HCT116 (cell line): ENCODE measurements at regions not wholly inside any gene's neighbourhood (a gene's known extent, or its start where the extent isn't known, plus 50 kb on each side); places are given as distances from the start of the nearest gene placed in this dataset.

Experiments
- ATAC-seq: fragments of 200-7000 bp; cut with Tn5 transposase; 2 replicates; pipeline ENCODE4 v1.9.1; 2020; ENCODE audit warnings: mild to moderate bottlenecking, moderate library complexity
- BruUV-seq: library from RNA; stranded (reverse); fragments of 400-500 nt; replicated peaks from 2 replicates; lab custom pipeline; 2021; lab: Mats Ljungman, UMichigan
- CTCF ChIA-PET: fragments of 300-600 bp; sonication (Branson Sonifier 250); formaldehyde crosslinking; loops from one replicate; lab custom pipeline; 2021; ENCODE audit warnings: antibody characterized with exemption; lab: Charles Lee
- POLR2A ChIA-PET: fragments of 300-600, 350-600 bp; sonication (Branson Sonifier 250); formaldehyde crosslinking; loops from one replicate; lab custom pipeline; 2021; ENCODE audit warnings: antibody characterized with exemption; lab: Charles Lee
- RAD21 ChIA-PET, 2 experiments: fragments of 300-600 bp; sonication (Branson Sonifier 250); formaldehyde crosslinking; loops; one replicate each; lab custom pipeline; 2023; ENCODE audit warnings: low total read pairs in 2 of 2; ENCODE audit not compliant: uncharacterized antibody in 2 of 2, unreplicated experiment in 2 of 2, low non-redundant PET in 1 of 2; lab: Charles Lee
- DNase-seq: peaks from one replicate; pipeline ENCODE4 v3.0.0-alpha.2; 2010; ENCODE audit warnings: low read depth, low spot score
- H2AFZ ChIP-seq: fragments of 200-600 bp; shearing (Covaris generic), sonication (generic); 2 replicates; pipeline ENCODE4 v1.6.1; 2017; ENCODE audit warnings: low read depth, mixed run types, mixed read lengths, antibody characterized with exemption, low read length; ENCODE audit not compliant: poor library complexity, severe bottlenecking
- H3K27ac ChIP-seq: 2 replicates; pipeline ENCODE4 v1.5.1; 2012; ENCODE audit warnings: low read depth, low read length
- H3K27me3 ChIP-seq: fragments of 200-600 bp; sonication (generic); 2 replicates; pipeline ENCODE4 v1.6.1; 2016; ENCODE audit warnings: mixed run types, low read length, mixed read lengths; ENCODE audit not compliant: insufficient read depth
- H3K36me3 ChIP-seq, 2 experiments: fragments of 200-500 bp in 1 of 2; fragments of 200-600 bp in 1 of 2; sonication (Bioruptor generic) in 1 of 2; sonication (generic) in 1 of 2; 2 replicates each; pipeline versions ENCODE4 v1.5.1 to v1.6.1; 2014 to 2016; ENCODE audit warnings: low read length in 2 of 2, inconsistent platforms in 1 of 2, mixed read lengths in 1 of 2, mixed run types in 1 of 2; ENCODE audit not compliant: insufficient read depth in 2 of 2, control insufficient read depth in 1 of 2
- H3K4me1 ChIP-seq, 2 experiments: fragments of 200-600 bp in 1 of 2; sonication (generic) in 1 of 2; 2 replicates each; pipeline versions ENCODE4 v1.5.1 to v1.6.1; 2012 to 2017; ENCODE audit warnings: low read length in 2 of 2, inconsistent platforms in 1 of 2, mild to moderate bottlenecking in 1 of 2, mixed read lengths in 1 of 2, mixed run types in 1 of 2, moderate library complexity in 1 of 2; ENCODE audit not compliant: insufficient read depth in 2 of 2, control insufficient read depth in 1 of 2
- H3K4me2 ChIP-seq: fragments of 200-600 bp; sonication (generic); 2 replicates; pipeline ENCODE4 v1.6.1; 2017; ENCODE audit warnings: mixed run types, low read length, mixed read lengths
- H3K4me3 ChIP-seq, 2 experiments: fragments of 200-600 bp in 1 of 2; sonication (generic) in 1 of 2; replicated peaks in 1 of 2; 2 replicates each; pipeline ENCODE4 v1.5.1; 2011 to 2016; ENCODE audit warnings: low read length in 2 of 2, control low read depth in 1 of 2, low read depth in 1 of 2, mild to moderate bottlenecking in 1 of 2, mixed read lengths in 1 of 2, mixed run types in 1 of 2
- H3K79me2 ChIP-seq: fragments of 200-600 bp; sonication (generic); 2 replicates; pipeline ENCODE4 v1.6.1; 2017; ENCODE audit warnings: mild to moderate bottlenecking, mixed run types, low read length, moderate library complexity, mixed read lengths; ENCODE audit not compliant: insufficient read depth
- H3K9ac ChIP-seq: fragments of 200-600 bp; sonication (generic); 2 replicates; pipeline ENCODE4 v1.6.1; 2016; ENCODE audit warnings: low read length, mixed read lengths
- H3K9me2 ChIP-seq: fragments of 200-600 bp; sonication (generic), shearing (Covaris generic); 2 replicates; pipeline ENCODE4 v1.6.1; 2017; ENCODE audit warnings: mixed run types, mild to moderate bottlenecking, moderate library complexity; ENCODE audit not compliant: insufficient read depth
- H3K9me3 ChIP-seq, 2 experiments: fragments of 200-500 bp in 1 of 2; fragments of 200-600 bp in 1 of 2; sonication (Bioruptor generic) in 1 of 2; sonication (generic) in 1 of 2; 2 replicates each; pipeline ENCODE4 v1.6.1; 2014 to 2017; ENCODE audit warnings: low read length in 2 of 2, mixed read lengths in 2 of 2, inconsistent platforms in 1 of 2, low read depth in 1 of 2, mild to moderate bottlenecking in 1 of 2, mixed run types in 1 of 2, moderate library complexity in 1 of 2; ENCODE audit not compliant: control insufficient read depth in 1 of 2, insufficient read depth in 1 of 2
- H4K20me1 ChIP-seq: fragments of 200-600 bp; sonication (generic), shearing (Covaris generic); 2 replicates; pipeline ENCODE4 v1.6.1; 2017; ENCODE audit warnings: mixed run types, mild to moderate bottlenecking, moderate library complexity; ENCODE audit not compliant: insufficient read depth
- ATF3 ChIP-seq: IDR thresholded peaks from 2 replicates; pipeline ENCODE4 v1.6.1; 2012
- CEBPB ChIP-seq: IDR thresholded peaks from 2 replicates; pipeline ENCODE4 v1.6.1; 2012; ENCODE audit warnings: low read depth
- EGR1 ChIP-seq: IDR thresholded peaks from 2 replicates; pipeline ENCODE4 v1.6.1; 2012; ENCODE audit warnings: low read depth
- ELF1 ChIP-seq: IDR thresholded peaks from 2 replicates; pipeline ENCODE4 v1.6.1; 2012; ENCODE audit warnings: low read depth, borderline replicate concordance
- EZH2phosphoT487 ChIP-seq: fragments of 200-600 bp; IDR thresholded peaks from 2 replicates; pipeline ENCODE4 v1.6.1; 2018; ENCODE audit warnings: antibody characterized with exemption, borderline replicate concordance
- JUND ChIP-seq: IDR thresholded peaks from 2 replicates; pipeline ENCODE4 v1.6.1; 2012
- RAD21 ChIP-seq: IDR thresholded peaks from 2 replicates; pipeline ENCODE4 v1.6.1; 2012; ENCODE audit warnings: low read depth, mild to moderate bottlenecking
- REST ChIP-seq: IDR thresholded peaks from 2 replicates; pipeline ENCODE4 v1.6.1; 2012; ENCODE audit warnings: low read depth
- SIN3A ChIP-seq: IDR thresholded peaks from 2 replicates; pipeline ENCODE4 v1.6.1; 2012; ENCODE audit warnings: low read depth
- YY1 ChIP-seq: IDR thresholded peaks from 2 replicates; pipeline ENCODE4 v1.6.1; 2011; ENCODE audit warnings: low read length, low read depth, moderate library complexity, mild to moderate bottlenecking; ENCODE audit not compliant: insufficient replicate concordance; ENCODE audit errors: extremely low read depth
- intact Hi-C: fragments of 100-400 bp; cut with micrococcal nuclease; formaldehyde crosslinking; loops from 2 replicates; pipeline ENCODE4 v1.10.0; 2022

- POLR2A ChIA-PET, result no interaction called here
- BruUV-seq, result no TSS peak
- no peaks in the 10 kb centered on the region for H3K9me2 ChIP-seq
- no peaks in the 10 kb centered on the region for H3K79me2 ChIP-seq
- H3K27me3 ChIP-seq, result no peaks in the 10 kb centered on the region
- CTCF ChIA-PET, result no interaction called here
- no peak for TF ChIP-seq CEBPB
- TF ChIP-seq RAD21, result no peak
- no peak for TF ChIP-seq SIN3A
- no peak for TF ChIP-seq REST
- TF ChIP-seq ATF3, result no peak
- no peak for TF ChIP-seq JUND
- TF ChIP-seq EZH2phosphoT487, result no peak
- no peak for TF ChIP-seq ELF1
- TF ChIP-seq EGR1, result no peak
- no peak for TF ChIP-seq YY1
- ATAC-seq (no peak), DNase-seq (no peak)
- H3K36me3 ChIP-seq, result no peaks in the 10 kb centered on the region
- intact Hi-C loops, result no loop called here
- no peaks in the 10 kb centered on the region for H3K9me3 ChIP-seq
- H3K9ac ChIP-seq, result no peak overlapping the region
- H2AFZ ChIP-seq, result no peak overlapping the region
- no peaks in the 10 kb centered on the region for H3K4me1 ChIP-seq
- no peaks in the 10 kb centered on the region for H4K20me1 ChIP-seq
- H3K4me2 ChIP-seq, result no peak overlapping the region
- no peak overlapping the region for H3K4me3 ChIP-seq
- RAD21 ChIA-PET, result no interaction called here
- no peak overlapping the region for H3K27ac ChIP-seq
Measured at GRCh38 chr11:92771701-92772100, 197.8 kb upstream of the MTNR1B start.
